ENCODE measurements at regions not wholly inside any gene's neighbourhood (a gene's known extent, or its start where the extent isn't known, plus 50 kb on each side); places are given as distances from the start of the nearest gene placed in this dataset.

DNA sequence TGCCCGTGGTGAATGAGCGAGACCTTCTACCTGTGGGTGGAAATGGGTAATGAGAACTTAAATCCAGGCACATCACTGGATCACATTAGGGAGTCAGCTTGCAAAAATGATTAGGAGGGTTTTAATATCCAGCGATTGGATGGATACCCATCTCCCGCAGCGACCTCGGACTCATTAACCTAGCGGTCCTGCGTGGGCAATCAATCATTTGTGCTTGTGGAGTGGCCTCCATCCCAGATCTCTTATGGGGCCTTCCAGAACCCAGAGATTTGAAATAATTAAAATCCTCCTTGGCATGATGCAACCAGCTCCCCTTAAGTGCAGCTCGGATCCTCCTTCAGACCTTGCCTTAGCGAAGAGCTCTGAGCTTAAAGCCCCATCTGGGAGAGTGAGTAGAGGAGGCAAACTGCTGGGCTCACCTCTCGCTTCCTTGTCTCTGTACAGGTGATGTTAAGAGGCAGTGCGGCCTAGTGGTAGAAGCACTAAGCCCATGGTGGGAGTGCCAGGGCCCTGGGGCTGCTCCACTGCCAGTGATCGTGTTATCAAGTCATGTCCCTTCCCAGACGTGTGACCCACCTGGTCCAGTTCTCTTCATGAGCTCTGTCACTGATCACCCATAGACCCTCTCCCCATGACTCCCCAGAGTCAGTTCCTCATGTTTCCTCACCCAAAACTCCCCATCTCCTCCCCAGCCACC is 285.2 kb upstream of the TLE3 start:
- intact Hi-C loops (cut with micrococcal nuclease; ENCODE audit: unreplicated experiment): no loop called here
- POLR2A ChIA-PET: no interaction called here
- DNase-seq (ENCODE audit: low spot score): no peak
- no peaks in the 10 kb centered on the region for H3K36me3 ChIP-seq (ENCODE audit: insufficient read depth, low read length)
- no peak overlapping the region for H2AFZ ChIP-seq (ENCODE audit: low read length)
- H3K79me2 ChIP-seq (ENCODE audit: insufficient read depth, low read depth, low read length): no peaks in the 10 kb centered on the region
- CTCF ChIA-PET (ENCODE audit: unreplicated experiment): no interaction called here
- H3K9me2 ChIP-seq (ENCODE audit: insufficient read depth, low read length): no peaks in the 10 kb centered on the region
- peaks cover 23% of the 10 kb centered on the region for H3K4me1 ChIP-seq (ENCODE audit: insufficient read depth, low read length, poor library complexity, severe bottlenecking)
- no peaks in the 10 kb centered on the region for H3K9me3 ChIP-seq (ENCODE audit: low read length)
- no TSS peak for BruUV-seq (replicated peaks)
- H3K27ac ChIP-seq (ENCODE audit: low read depth, low read length, poor library complexity, severe bottlenecking): no peak overlapping the region
- no peak overlapping the region for H3K4me2 ChIP-seq (ENCODE audit: low read length)
- H3K4me3 ChIP-seq (ENCODE audit: low read depth, low read length, poor library complexity, severe bottlenecking): no peak overlapping the region
- no peaks in the 10 kb centered on the region for H4K20me1 ChIP-seq (ENCODE audit: insufficient read depth, low read length)
- TF ChIP-seq, protein P1, sequence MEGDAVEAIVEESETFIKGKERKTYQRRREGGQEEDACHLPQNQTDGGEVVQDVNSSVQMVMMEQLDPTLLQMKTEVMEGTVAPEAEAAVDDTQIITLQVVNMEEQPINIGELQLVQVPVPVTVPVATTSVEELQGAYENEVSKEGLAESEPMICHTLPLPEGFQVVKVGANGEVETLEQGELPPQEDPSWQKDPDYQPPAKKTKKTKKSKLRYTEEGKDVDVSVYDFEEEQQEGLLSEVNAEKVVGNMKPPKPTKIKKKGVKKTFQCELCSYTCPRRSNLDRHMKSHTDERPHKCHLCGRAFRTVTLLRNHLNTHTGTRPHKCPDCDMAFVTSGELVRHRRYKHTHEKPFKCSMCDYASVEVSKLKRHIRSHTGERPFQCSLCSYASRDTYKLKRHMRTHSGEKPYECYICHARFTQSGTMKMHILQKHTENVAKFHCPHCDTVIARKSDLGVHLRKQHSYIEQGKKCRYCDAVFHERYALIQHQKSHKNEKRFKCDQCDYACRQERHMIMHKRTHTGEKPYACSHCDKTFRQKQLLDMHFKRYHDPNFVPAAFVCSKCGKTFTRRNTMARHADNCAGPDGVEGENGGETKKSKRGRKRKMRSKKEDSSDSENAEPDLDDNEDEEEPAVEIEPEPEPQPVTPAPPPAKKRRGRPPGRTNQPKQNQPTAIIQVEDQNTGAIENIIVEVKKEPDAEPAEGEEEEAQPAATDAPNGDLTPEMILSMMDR (conservative IDR thresholded peaks at IDR 0.05; ENCODE audit: low read length): no peak
- TF ChIP-seq EZH2phosphoT487 (IDR thresholded peaks at IDR 0.05; ENCODE audit: borderline replicate concordance, low read depth, low read length): no peak

DNA sequence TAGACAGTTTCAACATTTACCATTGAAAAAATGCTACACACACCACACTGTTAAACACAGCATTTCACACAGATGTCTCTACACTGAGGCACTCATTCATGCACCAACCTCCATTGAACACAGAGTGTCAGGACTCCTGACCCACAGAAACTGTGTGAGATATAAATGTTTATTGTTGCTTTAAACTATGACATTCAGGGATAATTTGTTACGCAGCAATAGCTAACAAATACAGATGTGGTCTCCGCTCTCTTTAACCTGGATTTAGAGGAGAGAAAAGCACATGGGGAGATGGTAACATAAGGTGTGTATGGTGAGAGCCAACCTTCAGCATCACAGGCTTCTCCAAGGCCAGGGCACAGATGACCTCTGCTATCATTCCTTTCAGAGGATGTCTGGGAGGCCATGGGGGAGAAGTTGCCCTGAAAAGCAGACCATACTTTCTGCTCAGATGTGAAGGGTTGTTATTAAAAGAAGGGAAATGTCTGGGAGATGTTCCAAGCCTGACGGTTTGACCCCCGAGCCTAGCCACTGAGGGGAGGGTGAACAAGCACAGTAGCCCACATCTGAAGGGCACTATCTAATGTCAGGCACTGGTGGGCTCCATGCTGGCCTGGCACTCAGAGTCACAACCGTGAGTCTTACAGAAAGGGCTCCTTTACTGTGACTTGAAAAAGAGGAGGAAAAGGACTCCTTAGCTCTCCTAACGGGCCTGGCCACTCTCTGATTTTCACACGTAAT is 284.5 kb upstream of the TLE3 start:
- no peaks in the 10 kb centered on the region for H4K20me1 ChIP-seq (ENCODE audit: insufficient read depth, low read length)
- H3K79me2 ChIP-seq (ENCODE audit: insufficient read depth, low read depth, low read length): no peaks in the 10 kb centered on the region
- no TSS peak for BruUV-seq (replicated peaks)
- ChIA-PET POLR2A (interaction anchor here (0.6 kb wide), 1 partner anchor 954 kb away, joined by 7 read pairs; no protein-coding TSS in a partner anchor), CTCF (ENCODE audit: unreplicated experiment) (no interaction called here)
- no peaks in the 10 kb centered on the region for H3K36me3 ChIP-seq (ENCODE audit: insufficient read depth, low read length)
- H2AFZ ChIP-seq (ENCODE audit: low read length): no peak overlapping the region
- H3K27ac ChIP-seq (ENCODE audit: low read depth, low read length, poor library complexity, severe bottlenecking): no peak overlapping the region
- H3K9me3 ChIP-seq (ENCODE audit: low read length): no peaks in the 10 kb centered on the region
- no peak for TF ChIP-seq EZH2phosphoT487 (IDR thresholded peaks at IDR 0.05; ENCODE audit: borderline replicate concordance, low read depth, low read length)
- TF ChIP-seq, protein P1 (conservative IDR thresholded peaks at IDR 0.05; ENCODE audit: low read length): no peak
- H3K4me3 ChIP-seq (ENCODE audit: low read depth, low read length, poor library complexity, severe bottlenecking): no peak overlapping the region
- H3K4me1 ChIP-seq (ENCODE audit: insufficient read depth, low read length, poor library complexity, severe bottlenecking): peaks cover 16% of the 10 kb centered on the region
- no peak overlapping the region for H3K4me2 ChIP-seq (ENCODE audit: low read length)
- intact Hi-C loops (cut with micrococcal nuclease; ENCODE audit: unreplicated experiment): no loop called here
- no peaks in the 10 kb centered on the region for H3K9me2 ChIP-seq (ENCODE audit: insufficient read depth, low read length)
- no peak for DNase-seq (ENCODE audit: low spot score)

Data from OCI-LY7 (cell line).